H9 (cell line): ENCODE measurements at regions not wholly inside any gene's neighbourhood (a gene's known extent, or its start where the extent isn't known, plus 50 kb on each side); places are given as distances from the start of the nearest gene placed in this dataset.

ENCODE experiments used
- DNase-seq: peaks from one replicate; pipeline ENCODE4 v3.0.0-alpha.2; 2017
- H2AFZ ChIP-seq: one replicate; pipeline ENCODE4 v1.6.1; 2013; ENCODE audit warnings: mild to moderate bottlenecking, low read length, control low read depth, moderate library complexity
- H2AK5ac ChIP-seq: 2 replicates; pipeline ENCODE4 v1.6.1; 2013; ENCODE audit warnings: low read length, control low read depth, mixed read lengths; ENCODE audit not compliant: insufficient read length
- H2BK120ac ChIP-seq: one replicate; pipeline ENCODE4 v1.6.1; 2013; ENCODE audit warnings: low read depth, mild to moderate bottlenecking, low read length, control low read depth, inconsistent platforms; ENCODE audit not compliant: poor library complexity, severe bottlenecking
- H2BK12ac ChIP-seq: 2 replicates; pipeline ENCODE4 v1.6.1; 2013; ENCODE audit warnings: low read length, control low read depth, mixed read lengths, low read depth; ENCODE audit not compliant: insufficient read length
- H2BK15ac ChIP-seq: 2 replicates; pipeline ENCODE4 v1.6.1; 2013; ENCODE audit warnings: low read depth, low read length, control low read depth
- H2BK20ac ChIP-seq: one replicate; pipeline ENCODE4 v1.6.1; 2013; ENCODE audit warnings: low read depth, mild to moderate bottlenecking, low read length, control low read depth, inconsistent platforms; ENCODE audit not compliant: poor library complexity, severe bottlenecking
- H2BK5ac ChIP-seq: 2 replicates; pipeline ENCODE4 v1.6.1; 2013; ENCODE audit warnings: low read length, control low read depth, mixed read lengths; ENCODE audit not compliant: insufficient read length
- H3K14ac ChIP-seq: 2 replicates; pipeline ENCODE4 v1.6.1; 2013; ENCODE audit warnings: low read length, control low read depth; ENCODE audit not compliant: insufficient read depth
- H3K18ac ChIP-seq: 2 replicates; pipeline ENCODE4 v1.6.1; 2013; ENCODE audit warnings: low read depth, mild to moderate bottlenecking, mixed read lengths, low read length, control low read depth; ENCODE audit not compliant: insufficient read length
- H3K23ac ChIP-seq: 2 replicates; pipeline ENCODE4 v1.6.1; 2013; ENCODE audit warnings: low read length, control low read depth, mixed read lengths, low read depth; ENCODE audit not compliant: insufficient read length
- H3K23me2 ChIP-seq: 2 replicates; pipeline ENCODE4 v1.6.1; 2013; ENCODE audit warnings: low read depth, mild to moderate bottlenecking, mixed read lengths, low read length, control low read depth; ENCODE audit not compliant: insufficient read length, poor library complexity, severe bottlenecking
- H3K27ac ChIP-seq: 2 replicates; pipeline ENCODE4 v1.5.1; 2013; ENCODE audit warnings: low read length, control low read depth, mixed read lengths, low read depth; ENCODE audit not compliant: insufficient read length
- H3K27me3 ChIP-seq: 2 replicates; pipeline ENCODE4 v1.6.1; 2013; ENCODE audit warnings: low read length, control low read depth, inconsistent platforms; ENCODE audit not compliant: insufficient read depth
- H3K4ac ChIP-seq: 2 replicates; pipeline ENCODE4 v1.6.1; 2013; ENCODE audit warnings: low read depth, mild to moderate bottlenecking, control low read depth, inconsistent platforms, low read length, moderate library complexity
- H3K4me1 ChIP-seq: 2 replicates; pipeline ENCODE4 v1.6.1; 2013; ENCODE audit warnings: low read length, control low read depth, inconsistent platforms; ENCODE audit not compliant: insufficient read depth
- H3K4me2 ChIP-seq: 2 replicates; pipeline ENCODE4 v1.6.1; 2013; ENCODE audit warnings: low read length, control low read depth, mixed read lengths; ENCODE audit not compliant: insufficient read length, insufficient read depth
- H3K56ac ChIP-seq: 2 replicates; pipeline ENCODE4 v1.6.1; 2013; ENCODE audit warnings: low read depth, mild to moderate bottlenecking, mixed read lengths, low read length, control low read depth; ENCODE audit not compliant: insufficient read length
- H3K79me1 ChIP-seq: 2 replicates; pipeline ENCODE4 v1.6.1; 2013; ENCODE audit warnings: low read depth, mild to moderate bottlenecking, moderate library complexity, low read length, control low read depth, inconsistent platforms; ENCODE audit not compliant: insufficient read depth, poor library complexity, severe bottlenecking
- H3K79me2 ChIP-seq: 2 replicates; pipeline ENCODE4 v1.6.1; 2013; ENCODE audit warnings: low read length, control low read depth, inconsistent platforms; ENCODE audit not compliant: insufficient read depth
- H3K9ac ChIP-seq: 2 replicates; pipeline ENCODE4 v1.6.1; 2013; ENCODE audit warnings: low read length, control low read depth, mixed read lengths; ENCODE audit not compliant: insufficient read length; ENCODE audit errors: extremely low read depth
- H3K9me3 ChIP-seq: one replicate; pipeline ENCODE4 v1.6.1; 2013; ENCODE audit warnings: low read depth, low read length, inconsistent platforms; ENCODE audit not compliant: control insufficient read depth
- H3T11ph ChIP-seq: one replicate; pipeline ENCODE4 v1.6.1; 2013; ENCODE audit warnings: mild to moderate bottlenecking, low read length, control low read depth, inconsistent platforms
- H4K20me1 ChIP-seq: one replicate; pipeline ENCODE4 v1.6.1; 2013; ENCODE audit not compliant: control insufficient read depth, insufficient read length, insufficient read depth
- H4K5ac ChIP-seq: 2 replicates; pipeline ENCODE4 v1.6.1; 2013; ENCODE audit warnings: low read depth, mild to moderate bottlenecking, mixed read lengths, low read length, control low read depth; ENCODE audit not compliant: insufficient read length
- H4K8ac ChIP-seq: replicated peaks from 2 replicates; pipeline ENCODE4 v1.6.1; 2013; ENCODE audit warnings: low read length, control low read depth, mixed read lengths, low read depth; ENCODE audit not compliant: insufficient read length
- H4K91ac ChIP-seq: 2 replicates; pipeline ENCODE4 v1.6.1; 2013; ENCODE audit warnings: low read depth, mild to moderate bottlenecking, moderate library complexity, mixed read lengths, low read length, control low read depth; ENCODE audit not compliant: insufficient read length
- H3K27ac Mint-ChIP-seq, 3 experiments: 2 replicates in 2 of 3; 3 replicates in 1 of 3; pipeline ENCODE4 v1.8.0; 2020 to 2021; ENCODE audit warnings: mixed read lengths in 3 of 3, mild to moderate bottlenecking in 1 of 3, moderate library complexity in 1 of 3
- H3K27me3 Mint-ChIP-seq: 2 replicates; pipeline ENCODE4 v1.8.0; 2021; ENCODE audit warnings: low read depth, mild to moderate bottlenecking, moderate library complexity, mixed read lengths
- H3K36me3 Mint-ChIP-seq, 3 experiments: 2 replicates in 2 of 3; 3 replicates in 1 of 3; pipeline ENCODE4 v1.8.0; 2020 to 2021; ENCODE audit warnings: low read depth in 3 of 3, mixed read lengths in 3 of 3; ENCODE audit not compliant: insufficient read depth in 1 of 3
- H3K4me1 Mint-ChIP-seq, 2 experiments: 2 replicates each; pipeline ENCODE4 v1.8.0; 2020; ENCODE audit warnings: mixed read lengths in 2 of 2
- H3K4me3 Mint-ChIP-seq, 2 experiments: 2 replicates in 1 of 2; 3 replicates in 1 of 2; pipeline ENCODE4 v1.8.0; 2020 to 2021; ENCODE audit warnings: mild to moderate bottlenecking in 2 of 2, mixed read lengths in 2 of 2, moderate library complexity in 1 of 2
- H3K9me3 Mint-ChIP-seq, 2 experiments: 2 replicates in 1 of 2; 3 replicates in 1 of 2; pipeline ENCODE4 v1.8.0; 2020; ENCODE audit warnings: mild to moderate bottlenecking in 2 of 2, mixed read lengths in 2 of 2, moderate library complexity in 1 of 2
- CTCF ChIP-seq: fragments of 200-600 bp; sonication (generic); conservative IDR thresholded peaks from 3 replicates; pipeline ENCODE4 v1.8.0; 2021; ENCODE audit warnings: antibody characterized with exemption, mild to moderate bottlenecking
- WGBS: extraction: QIAGEN DNeasy Blood & Tissue Kit; methylation state at CpG from one replicate; pipeline ENCODE4 v1.1.7; 2013; ENCODE audit warnings: missing lambda C conversion rate, low lambda C conversion rate, mixed read lengths; ENCODE audit not compliant: insufficient read length; ENCODE audit errors: extremely low coverage; 5-methylcytosine and 5-hydroxymethylcytosine counted together

GRCh38 chr2:118667348-118667747 is 180.1 kb downstream of the EN1 start:
- no peaks in the 10 kb centered on the region for H4K20me1 ChIP-seq
- no peaks in the 10 kb centered on the region for H3K4me1 ChIP-seq
- Mint-ChIP-seq H3K36me3 (no peaks in the 10 kb centered on the region), H3K4me3 (no peak overlapping the region), H3K9me3 (no peaks in the 10 kb centered on the region), H3K27me3 (peaks cover 11% of the 10 kb centered on the region), H3K27ac (no peak overlapping the region), H3K4me1 (peaks cover 2 to 8% of the 10 kb centered on the region in 2 experiments; a peak in 2 of 4 replicates)
- no peak overlapping the region for H2BK20ac ChIP-seq
- H2AFZ ChIP-seq = no peak overlapping the region
- H3K56ac ChIP-seq = no peak overlapping the region
- H3K18ac ChIP-seq = no peak overlapping the region
- H2AK5ac ChIP-seq = no peak overlapping the region
- DNase-seq = no peak
- no peak overlapping the region for H3T11ph ChIP-seq
- no peaks in the 10 kb centered on the region for H3K9me3 ChIP-seq
- no peak for TF ChIP-seq CTCF
- no peak overlapping the region for H4K91ac ChIP-seq
- H3K4ac ChIP-seq = no peak overlapping the region
- no peak overlapping the region for H3K27ac ChIP-seq
- no CpG with 5 or more reads among the region's 2 CpGs for WGBS
- no peak overlapping the region for H2BK12ac ChIP-seq
- H4K8ac ChIP-seq = no peak overlapping the region
- H3K23me2 ChIP-seq = no peaks in the 10 kb centered on the region
- H2BK5ac ChIP-seq = no peak overlapping the region
- no peaks in the 10 kb centered on the region for H3K79me1 ChIP-seq
- H3K79me2 ChIP-seq = 0 out of 2 replicates have a peak, but pooled peaks cover 2% of the 10 kb centered on the region
- H3K23ac ChIP-seq = no peak overlapping the region
- no peak overlapping the region for H2BK15ac ChIP-seq
- no peak overlapping the region for H3K4me2 ChIP-seq
- H3K14ac ChIP-seq = no peak overlapping the region
- no peaks in the 10 kb centered on the region for H3K27me3 ChIP-seq
- no peak overlapping the region for H4K5ac ChIP-seq
- H2BK120ac ChIP-seq = no peak overlapping the region
- H3K9ac ChIP-seq = no peak overlapping the region
